ENCODE measurements at regions not wholly inside any gene's neighbourhood (a gene's known extent, or its start where the extent isn't known, plus 50 kb on each side); places are given as distances from the start of the nearest gene placed in this dataset.

GRCh38 chr16:73852561-73852960 is 444.1 kb upstream of the PSMD7 start:
- TF ChIP-seq CTCF (IDR thresholded peaks at IDR 0.05 in 2 of 3, conservative IDR thresholded peaks at IDR 0.05 in 1 of 3; ENCODE audit: control insufficient read depth in 2 of 3, extremely low read depth in 1 of 3, insufficient read depth in 1 of 3, low read depth in 3 of 3, low read length in 3 of 3) (no peak), POLR2AphosphoS5 (IDR thresholded peaks at IDR 0.05; ENCODE audit: low read length) (no peak), TAF1 (IDR thresholded peaks at IDR 0.05; ENCODE audit: borderline replicate concordance, low read depth, low read length) (no peak), E4F1 (IDR thresholded peaks at IDR 0.05; ENCODE audit: borderline replicate concordance, partially characterized antibody) (no peak), ZSCAN29 (IDR thresholded peaks at IDR 0.05) (no peak), SMC3 (IDR thresholded peaks at IDR 0.05; ENCODE audit: borderline replicate concordance, low read length) (no peak), SREBF1 (IDR thresholded peaks at IDR 0.05; ENCODE audit: low read length) (no peak), BHLHE40 (IDR thresholded peaks at IDR 0.05; ENCODE audit: borderline replicate concordance in 1 of 2, low read depth in 2 of 2, low read length in 1 of 2) (no peak), CBFB (IDR thresholded peaks at IDR 0.05; ENCODE audit: low read depth) (no peak)
- TF ChIP-seq, protein P1, sequence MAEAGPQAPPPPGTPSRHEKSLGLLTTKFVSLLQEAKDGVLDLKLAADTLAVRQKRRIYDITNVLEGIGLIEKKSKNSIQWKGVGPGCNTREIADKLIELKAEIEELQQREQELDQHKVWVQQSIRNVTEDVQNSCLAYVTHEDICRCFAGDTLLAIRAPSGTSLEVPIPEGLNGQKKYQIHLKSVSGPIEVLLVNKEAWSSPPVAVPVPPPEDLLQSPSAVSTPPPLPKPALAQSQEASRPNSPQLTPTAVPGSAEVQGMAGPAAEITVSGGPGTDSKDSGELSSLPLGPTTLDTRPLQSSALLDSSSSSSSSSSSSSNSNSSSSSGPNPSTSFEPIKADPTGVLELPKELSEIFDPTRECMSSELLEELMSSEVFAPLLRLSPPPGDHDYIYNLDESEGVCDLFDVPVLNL (IDR thresholded peaks at IDR 0.05; ENCODE audit: low read depth, low read length) = no peak
